ENCODE measurements at regions not wholly inside any gene's neighbourhood (a gene's known extent, or its start where the extent isn't known, plus 50 kb on each side); places are given as distances from the start of the nearest gene placed in this dataset.
"Not testable (repeated sequence)": the region's sequence is repeated elsewhere in the genome, so short reads cannot be mapped to it uniquely, and the experiment has no call there.

GRCh38 chr6:134766497-134766896 lies 183.4 kb downstream of the ALDH8A1 start:
- H3K9me3 ChIP-seq (ENCODE audit: control insufficient read depth, insufficient read depth, low read length): no peaks in the 10 kb centered on the region
- no peaks in the 10 kb centered on the region for H3F3A ChIP-seq (ENCODE audit: control insufficient read depth, insufficient read depth)
- H3K27ac ChIP-seq (ENCODE audit: low read depth, low read length): no peak overlapping the region
- no peaks in the 10 kb centered on the region for H3K36me3 ChIP-seq (ENCODE audit: control insufficient read depth, low read length)
- H3K4me3 ChIP-seq (ENCODE audit: low read length): no peak overlapping the region
- TF ChIP-seq, protein P1, sequence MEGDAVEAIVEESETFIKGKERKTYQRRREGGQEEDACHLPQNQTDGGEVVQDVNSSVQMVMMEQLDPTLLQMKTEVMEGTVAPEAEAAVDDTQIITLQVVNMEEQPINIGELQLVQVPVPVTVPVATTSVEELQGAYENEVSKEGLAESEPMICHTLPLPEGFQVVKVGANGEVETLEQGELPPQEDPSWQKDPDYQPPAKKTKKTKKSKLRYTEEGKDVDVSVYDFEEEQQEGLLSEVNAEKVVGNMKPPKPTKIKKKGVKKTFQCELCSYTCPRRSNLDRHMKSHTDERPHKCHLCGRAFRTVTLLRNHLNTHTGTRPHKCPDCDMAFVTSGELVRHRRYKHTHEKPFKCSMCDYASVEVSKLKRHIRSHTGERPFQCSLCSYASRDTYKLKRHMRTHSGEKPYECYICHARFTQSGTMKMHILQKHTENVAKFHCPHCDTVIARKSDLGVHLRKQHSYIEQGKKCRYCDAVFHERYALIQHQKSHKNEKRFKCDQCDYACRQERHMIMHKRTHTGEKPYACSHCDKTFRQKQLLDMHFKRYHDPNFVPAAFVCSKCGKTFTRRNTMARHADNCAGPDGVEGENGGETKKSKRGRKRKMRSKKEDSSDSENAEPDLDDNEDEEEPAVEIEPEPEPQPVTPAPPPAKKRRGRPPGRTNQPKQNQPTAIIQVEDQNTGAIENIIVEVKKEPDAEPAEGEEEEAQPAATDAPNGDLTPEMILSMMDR (IDR thresholded peaks at IDR 0.05; ENCODE audit: low read depth, low read length, poor library complexity, severe bottlenecking): no peak
- TF ChIP-seq EZH2phosphoT487 (IDR thresholded peaks at IDR 0.05; ENCODE audit: borderline replicate concordance, low read length): no peak
- no peaks in the 10 kb centered on the region for H3K4me1 ChIP-seq (ENCODE audit: control insufficient read depth, low read length)
- H3K27me3 ChIP-seq (ENCODE audit: control insufficient read depth, low read length): no peaks in the 10 kb centered on the region
- no peaks in the 10 kb centered on the region for H3K79me2 ChIP-seq (ENCODE audit: control insufficient read depth, low read length)
- H3K4me2 ChIP-seq (ENCODE audit: low read length): no peak overlapping the region
- no peaks in the 10 kb centered on the region for H4K20me1 ChIP-seq (ENCODE audit: control insufficient read depth, insufficient read depth, low read depth, low read length)
- H3K9me2 ChIP-seq (replicated peaks; ENCODE audit: control insufficient read depth, low read length): no peaks in the 10 kb centered on the region

- Histone ChIP-seq H4K20me1 (ENCODE audit: control insufficient read depth, insufficient read depth, low read depth, low read length) (no peaks in the 10 kb centered on the region), H3K9me3 (ENCODE audit: control insufficient read depth, insufficient read depth, low read length) (no peaks in the 10 kb centered on the region), H3K4me1 (ENCODE audit: control insufficient read depth, low read length) (no peaks in the 10 kb centered on the region), H3K4me2 (ENCODE audit: low read length) (no peak overlapping the region), H3K79me2 (ENCODE audit: control insufficient read depth, low read length) (no peaks in the 10 kb centered on the region), H3K27ac (ENCODE audit: low read depth, low read length) (no peak overlapping the region), H3K4me3 (ENCODE audit: low read length) (no peak overlapping the region), H3K27me3 (ENCODE audit: control insufficient read depth, low read length) (no peaks in the 10 kb centered on the region), H3F3A (ENCODE audit: control insufficient read depth, insufficient read depth) (no peaks in the 10 kb centered on the region), H3K36me3 (ENCODE audit: control insufficient read depth, low read length) (no peaks in the 10 kb centered on the region), H3K9me2 (replicated peaks; ENCODE audit: control insufficient read depth, low read length) (no peaks in the 10 kb centered on the region)
- TF ChIP-seq EZH2phosphoT487 (IDR thresholded peaks at IDR 0.05; ENCODE audit: borderline replicate concordance, low read length): no peak
- TF ChIP-seq, protein P1 (IDR thresholded peaks at IDR 0.05; ENCODE audit: low read depth, low read length, poor library complexity, severe bottlenecking): no peak
Observed at GRCh38 chr6:134764741-134765140, 185.2 kb downstream of the ALDH8A1 start.

DNA sequence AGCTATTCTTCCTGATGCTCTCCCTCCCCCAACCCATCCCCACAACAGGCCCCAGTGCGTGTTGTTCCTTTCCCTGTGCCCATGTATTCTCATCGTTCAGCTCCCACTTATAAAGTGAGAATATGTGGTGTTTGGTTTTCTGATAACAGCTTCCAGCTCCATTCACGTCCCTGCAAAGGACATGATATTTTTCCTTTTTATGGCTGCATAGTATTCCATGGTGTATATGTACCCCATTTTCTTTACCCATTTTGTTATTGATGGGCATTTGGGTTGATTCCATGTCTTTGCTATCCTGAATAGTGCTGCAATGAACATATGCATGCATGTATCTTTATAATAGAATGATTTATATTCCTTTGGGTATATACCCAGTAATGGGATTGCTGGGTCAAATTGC lies 186.3 kb downstream of the ALDH8A1 start:
- not testable (repeated sequence) for H3K27me3 ChIP-seq (ENCODE audit: control insufficient read depth, low read length); H3K4me3 ChIP-seq (ENCODE audit: low read length); H3K4me1 ChIP-seq (ENCODE audit: control insufficient read depth, low read length); H3F3A ChIP-seq (ENCODE audit: control insufficient read depth, insufficient read depth); H3K79me2 ChIP-seq (ENCODE audit: control insufficient read depth, low read length); H3K9me3 ChIP-seq (ENCODE audit: control insufficient read depth, insufficient read depth, low read length); H3K36me3 ChIP-seq (ENCODE audit: control insufficient read depth, low read length); H3K27ac ChIP-seq (ENCODE audit: low read depth, low read length); H3K4me2 ChIP-seq (ENCODE audit: low read length); H3K9me2 ChIP-seq (replicated peaks; ENCODE audit: control insufficient read depth, low read length); H4K20me1 ChIP-seq (ENCODE audit: control insufficient read depth, insufficient read depth, low read depth, low read length)

DNA sequence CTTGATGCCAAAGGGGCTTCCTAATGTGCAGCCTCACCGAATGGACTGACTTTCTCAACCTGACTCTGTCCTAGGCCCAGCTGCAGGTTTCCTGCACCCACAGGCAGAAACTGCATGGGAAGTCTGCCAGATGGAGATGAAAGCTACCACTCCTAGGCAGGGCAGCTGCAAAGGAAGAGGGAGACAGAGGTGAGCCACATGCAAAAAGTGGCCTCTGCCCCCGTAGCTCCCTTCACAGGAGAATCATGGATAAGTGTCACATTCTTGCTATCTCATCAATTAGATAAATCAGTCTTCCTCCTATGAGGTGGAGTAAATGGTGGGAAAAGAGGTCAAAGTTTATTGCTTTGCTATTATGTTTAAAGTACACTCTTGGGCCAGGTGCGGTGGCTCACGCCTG lies 191.3 kb downstream of the ALDH8A1 start:
- H3K4me2 ChIP-seq (ENCODE audit: low read length): no peak overlapping the region
- TF ChIP-seq, protein P1 (IDR thresholded peaks at IDR 0.05; ENCODE audit: low read depth, low read length, poor library complexity, severe bottlenecking): no peak
- no peak for TF ChIP-seq EZH2phosphoT487 (IDR thresholded peaks at IDR 0.05; ENCODE audit: borderline replicate concordance, low read length)
- no peak overlapping the region for H3K27ac ChIP-seq (ENCODE audit: low read depth, low read length)

More for the DNA sequence above, 191.3 kb downstream of the ALDH8A1 start:
- H3K4me3 ChIP-seq (ENCODE audit: low read length): no peak overlapping the region
- no peaks in the 10 kb centered on the region for H3K9me2 ChIP-seq (replicated peaks; ENCODE audit: control insufficient read depth, low read length)
- no peaks in the 10 kb centered on the region for H3K4me1 ChIP-seq (ENCODE audit: control insufficient read depth, low read length)
- no peaks in the 10 kb centered on the region for H4K20me1 ChIP-seq (ENCODE audit: control insufficient read depth, insufficient read depth, low read depth, low read length)
- H3K27me3 ChIP-seq (ENCODE audit: control insufficient read depth, low read length): peaks cover 4% of the 10 kb centered on the region
- no peaks in the 10 kb centered on the region for H3K79me2 ChIP-seq (ENCODE audit: control insufficient read depth, low read length)
- H3F3A ChIP-seq (ENCODE audit: control insufficient read depth, insufficient read depth): no peaks in the 10 kb centered on the region
- H3K9me3 ChIP-seq (ENCODE audit: control insufficient read depth, insufficient read depth, low read length): no peaks in the 10 kb centered on the region
- H3K36me3 ChIP-seq (ENCODE audit: control insufficient read depth, low read length): no peaks in the 10 kb centered on the region

All from DOHH2 (cell line).